K562 (cell line): ENCODE measurements at regions not wholly inside any gene's neighbourhood (a gene's known extent, or its start where the extent isn't known, plus 50 kb on each side); places are given as distances from the start of the nearest gene placed in this dataset.

Experiments used
- CHD4 ChIP-seq: fragments of 200-600 bp; sonication (generic); IDR thresholded peaks from 3 replicates; pipeline ENCODE4 v1.6.1; 2012; ENCODE audit warnings: low read depth, mild to moderate bottlenecking, mixed read lengths, low read length, inconsistent platforms; ENCODE audit not compliant: insufficient read depth, insufficient replicate concordance, poor library complexity, severe bottlenecking
- FOXJ3 ChIP-seq: sonication (generic); formaldehyde crosslinking; IDR thresholded peaks from 2 replicates; pipeline ENCODE4 v1.4.0; 2020; ENCODE audit warnings: mild to moderate bottlenecking, missing genetic modification reagents
- KLF16 ChIP-seq: IDR thresholded peaks from 2 replicates; pipeline ENCODE4 v1.6.1; 2016; ENCODE audit warnings: antibody characterized with exemption
- RBM15 ChIP-seq: fragments of 200-400 bp; formaldehyde crosslinking; IDR thresholded peaks from 2 replicates; pipeline ENCODE4 v1.6.1; 2018; ENCODE audit warnings: mild to moderate bottlenecking, low read length, moderate library complexity; ENCODE audit not compliant: insufficient read depth
- ZNF3 ChIP-seq: fragments of 250-450 bp; sonication (Bioruptor Pico); IDR thresholded peaks from 2 replicates; pipeline ENCODE4 v1.5.0; 2021; ENCODE audit warnings: mild to moderate bottlenecking, moderate library complexity
- TF ChIP-seq, protein P1 (sequence below), 3 experiments: IDR thresholded peaks in 2 of 3; conservative IDR thresholded peaks in 1 of 3; 2 replicates each; pipeline ENCODE4 v1.5.1; 2011 to 2012; ENCODE audit warnings: low read length in 3 of 3, mild to moderate bottlenecking in 3 of 3, control low read depth in 2 of 3, improper control_type of control experiment in 1 of 3, inconsistent platforms in 1 of 3, low read depth in 1 of 3, mixed read lengths in 1 of 3, moderate library complexity in 1 of 3; ENCODE audit not compliant: insufficient read depth in 2 of 3

DNA sequence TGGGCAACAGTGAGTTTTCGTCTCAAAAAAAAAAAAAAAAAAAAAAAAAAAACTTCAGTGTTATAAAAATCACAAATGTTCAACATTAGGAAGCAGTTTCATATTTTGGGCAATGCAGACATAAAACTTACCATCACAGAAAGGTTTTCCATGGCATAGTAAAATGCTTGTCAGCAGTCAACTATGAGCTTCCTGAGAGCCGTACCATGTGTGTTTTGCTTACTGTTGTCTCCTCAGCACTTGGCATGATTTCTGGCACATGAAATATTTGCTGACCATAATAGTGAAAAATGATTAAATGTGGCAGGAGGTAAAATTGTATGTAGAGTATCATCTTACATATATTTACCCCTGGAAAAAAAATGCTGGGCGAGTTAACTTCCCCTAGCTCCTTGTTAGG, 237.5 kb upstream of the SLC35B3 start:
- TF ChIP-seq KLF16: no peak
- no peak for TF ChIP-seq CHD4
- no peak for TF ChIP-seq RBM15
- TF ChIP-seq ZNF3 (CRISPR knock-in tag): no peak
- no peak for TF ChIP-seq FOXJ3
- TF ChIP-seq, protein P1, sequence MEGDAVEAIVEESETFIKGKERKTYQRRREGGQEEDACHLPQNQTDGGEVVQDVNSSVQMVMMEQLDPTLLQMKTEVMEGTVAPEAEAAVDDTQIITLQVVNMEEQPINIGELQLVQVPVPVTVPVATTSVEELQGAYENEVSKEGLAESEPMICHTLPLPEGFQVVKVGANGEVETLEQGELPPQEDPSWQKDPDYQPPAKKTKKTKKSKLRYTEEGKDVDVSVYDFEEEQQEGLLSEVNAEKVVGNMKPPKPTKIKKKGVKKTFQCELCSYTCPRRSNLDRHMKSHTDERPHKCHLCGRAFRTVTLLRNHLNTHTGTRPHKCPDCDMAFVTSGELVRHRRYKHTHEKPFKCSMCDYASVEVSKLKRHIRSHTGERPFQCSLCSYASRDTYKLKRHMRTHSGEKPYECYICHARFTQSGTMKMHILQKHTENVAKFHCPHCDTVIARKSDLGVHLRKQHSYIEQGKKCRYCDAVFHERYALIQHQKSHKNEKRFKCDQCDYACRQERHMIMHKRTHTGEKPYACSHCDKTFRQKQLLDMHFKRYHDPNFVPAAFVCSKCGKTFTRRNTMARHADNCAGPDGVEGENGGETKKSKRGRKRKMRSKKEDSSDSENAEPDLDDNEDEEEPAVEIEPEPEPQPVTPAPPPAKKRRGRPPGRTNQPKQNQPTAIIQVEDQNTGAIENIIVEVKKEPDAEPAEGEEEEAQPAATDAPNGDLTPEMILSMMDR (IDR thresholded peaks at IDR 0.05 in 2 of 3, conservative IDR thresholded peaks at IDR 0.05 in 1 of 3; ENCODE audit: insufficient read depth in 2 of 3, low read depth in 1 of 3, low read length in 3 of 3): no peak
